ENCODE measurements at regions not wholly inside any gene's neighbourhood (a gene's known extent, or its start where the extent isn't known, plus 50 kb on each side); places are given as distances from the start of the nearest gene placed in this dataset.

DNA sequence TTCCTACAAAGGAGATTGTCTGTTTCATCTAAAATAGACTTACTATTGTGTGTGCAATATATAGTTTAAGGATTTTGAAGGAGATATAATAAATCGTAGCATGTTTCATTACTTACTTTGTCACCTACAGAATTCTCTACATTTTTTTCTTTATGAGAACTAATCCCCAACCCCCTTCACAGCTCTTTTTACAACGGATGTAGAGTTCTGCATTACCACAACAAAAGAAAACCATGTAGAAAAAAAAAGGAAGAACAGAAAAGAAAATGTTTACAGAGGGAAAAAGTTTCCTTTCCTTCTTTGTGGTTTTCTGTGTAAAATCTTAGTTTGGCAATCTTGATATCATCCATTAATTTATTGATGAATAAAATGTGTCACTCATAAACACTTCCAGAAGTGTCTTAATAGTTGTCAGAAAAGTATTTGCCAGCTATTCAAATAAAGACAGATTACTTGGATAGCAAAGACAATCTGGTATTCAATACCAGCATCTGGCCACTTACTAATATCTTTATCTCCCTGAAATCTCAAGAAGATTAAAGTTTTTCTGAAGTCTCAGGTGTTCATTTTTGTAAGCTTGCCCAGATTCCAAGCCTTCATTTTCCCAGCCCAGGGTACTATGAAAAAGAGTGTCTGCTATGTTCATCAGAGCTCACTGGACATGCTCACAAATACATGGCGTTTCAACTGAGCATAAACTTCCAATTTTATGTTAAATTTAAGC, 806.8 kb downstream of the PCDH19 start (continued):
- TF ChIP-seq SCRT1 (tag by site-specific recombination; IDR thresholded peaks at IDR 0.05; ENCODE audit: borderline replicate concordance) (no peak), ZNF560 (tag by site-specific recombination; IDR thresholded peaks at IDR 0.05; ENCODE audit: borderline replicate concordance) (no peak)
- TF ChIP-seq, protein P1, sequence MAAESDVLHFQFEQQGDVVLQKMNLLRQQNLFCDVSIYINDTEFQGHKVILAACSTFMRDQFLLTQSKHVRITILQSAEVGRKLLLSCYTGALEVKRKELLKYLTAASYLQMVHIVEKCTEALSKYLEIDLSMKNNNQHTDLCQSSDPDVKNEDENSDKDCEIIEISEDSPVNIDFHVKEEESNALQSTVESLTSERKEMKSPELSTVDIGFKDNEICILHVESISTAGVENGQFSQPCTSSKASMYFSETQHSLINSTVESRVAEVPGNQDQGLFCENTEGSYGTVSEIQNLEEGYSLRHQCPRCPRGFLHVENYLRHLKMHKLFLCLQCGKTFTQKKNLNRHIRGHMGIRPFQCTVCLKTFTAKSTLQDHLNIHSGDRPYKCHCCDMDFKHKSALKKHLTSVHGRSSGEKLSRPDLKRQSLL (tag by site-specific recombination; IDR thresholded peaks at IDR 0.05), result no peak

DNA sequence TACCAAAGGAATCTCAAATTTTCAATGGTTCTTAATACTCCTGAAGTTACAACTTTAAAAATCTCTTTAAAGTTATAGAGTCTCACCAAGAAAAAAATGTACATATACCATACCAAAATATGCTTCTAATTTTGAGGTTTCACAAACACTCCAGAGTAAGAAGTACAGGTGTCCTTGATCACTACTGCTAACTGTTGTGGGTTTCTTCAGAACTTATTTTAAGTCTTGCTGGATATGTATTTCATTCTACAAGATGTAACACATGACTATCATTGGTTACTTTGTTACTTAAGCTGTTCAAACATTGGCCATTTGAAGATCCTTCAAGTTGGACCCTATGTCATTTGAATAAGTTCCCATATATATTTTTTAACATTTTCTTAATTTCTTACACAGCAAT, 808.0 kb downstream of the PCDH19 start:
- no peaks in the 10 kb centered on the region for H3K36me3 ChIP-seq (ENCODE audit: control insufficient read depth in 2 of 2, insufficient read depth in 1 of 2, low read length in 2 of 2)
- CTCF ChIA-PET, result no interaction called here
- no peaks in the 10 kb centered on the region for H3K4me1 ChIP-seq (ENCODE audit: control insufficient read depth, insufficient read depth, low read length)
- H3K9me3 ChIP-seq (ENCODE audit: control insufficient read depth, insufficient read depth, low read depth, low read length), result no peaks in the 10 kb centered on the region; the same call in 1 of the 2 replicates
- TF ChIP-seq ZNF404 (tag by site-specific recombination; IDR thresholded peaks at IDR 0.05), result no peak
- no peak for TF ChIP-seq SP2 (tag by site-specific recombination; IDR thresholded peaks at IDR 0.05)
- no peak for TF ChIP-seq ZNF600 (tag by site-specific recombination; IDR thresholded peaks at IDR 0.05)
- TF ChIP-seq ZNF350 (tag by site-specific recombination; IDR thresholded peaks at IDR 0.05), result no peak
- TF ChIP-seq, protein P1 (tag by site-specific recombination; IDR thresholded peaks at IDR 0.05), result no peak
- TF ChIP-seq ZNF768 (tag by site-specific recombination; IDR thresholded peaks at IDR 0.05), result no peak
- POLR2A ChIA-PET, result no interaction called here
- no peak overlapping the region for H3K4me3 ChIP-seq (ENCODE audit: low read depth, low read length)
- no peak overlapping the region for H3K27ac ChIP-seq (ENCODE audit: extremely low read depth, low read depth, low read length)

DNA sequence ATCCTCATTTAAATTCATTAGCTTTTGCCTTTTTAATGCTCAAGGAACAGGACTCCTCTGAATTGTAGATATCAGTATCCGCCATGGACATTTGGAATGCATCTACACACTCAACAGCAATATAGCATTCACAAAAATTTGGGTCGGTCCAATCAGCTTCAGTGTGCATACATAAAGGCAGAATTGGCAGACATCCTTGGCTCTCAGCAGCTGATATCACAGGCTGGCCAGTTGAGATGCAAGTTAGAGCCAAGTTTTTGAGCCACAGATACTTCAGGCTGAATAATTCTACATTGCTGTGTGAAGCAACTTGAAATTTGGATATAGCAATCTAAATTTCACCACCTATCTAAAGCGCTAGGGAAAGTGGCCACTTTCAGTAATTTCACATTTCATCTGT, 821.1 kb downstream of the PCDH19 start:
- H3K9me3 ChIP-seq (ENCODE audit: control insufficient read depth, insufficient read depth, low read depth, low read length), result no peaks in the 10 kb centered on the region; the same call in 1 of the 2 replicates
- no peaks in the 10 kb centered on the region for H3K36me3 ChIP-seq (ENCODE audit: control insufficient read depth in 2 of 2, insufficient read depth in 1 of 2, low read length in 2 of 2)
- ChIA-PET POLR2A (no interaction called here), CTCF (no interaction called here)
- H3K4me3 ChIP-seq (ENCODE audit: low read depth, low read length), result no peak overlapping the region
- H3K27ac ChIP-seq (ENCODE audit: extremely low read depth, low read depth, low read length), result no peak overlapping the region
- no peaks in the 10 kb centered on the region for H3K4me1 ChIP-seq (ENCODE audit: control insufficient read depth, insufficient read depth, low read length)
- TF ChIP-seq, protein P2, sequence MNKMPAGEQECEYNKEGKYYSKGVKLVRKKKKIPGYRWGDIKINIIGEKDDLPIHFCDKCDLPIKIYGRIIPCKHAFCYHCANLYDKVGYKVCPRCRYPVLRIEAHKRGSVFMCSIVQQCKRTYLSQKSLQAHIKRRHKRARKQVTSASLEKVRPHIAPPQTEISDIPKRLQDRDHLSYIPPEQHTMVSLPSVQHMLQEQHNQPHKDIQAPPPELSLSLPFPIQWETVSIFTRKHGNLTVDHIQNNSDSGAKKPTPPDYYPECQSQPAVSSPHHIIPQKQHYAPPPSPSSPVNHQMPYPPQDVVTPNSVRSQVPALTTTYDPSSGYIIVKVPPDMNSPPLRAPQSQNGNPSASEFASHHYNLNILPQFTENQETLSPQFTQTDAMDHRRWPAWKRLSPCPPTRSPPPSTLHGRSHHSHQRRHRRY (tag by site-specific recombination; IDR thresholded peaks at IDR 0.05), result no peak
- TF ChIP-seq ZNF24 (tag by site-specific recombination; IDR thresholded peaks at IDR 0.05) (no peak), ZNF555 (tag by site-specific recombination; conservative IDR thresholded peaks at IDR 0.05) (no peak)

DNA sequence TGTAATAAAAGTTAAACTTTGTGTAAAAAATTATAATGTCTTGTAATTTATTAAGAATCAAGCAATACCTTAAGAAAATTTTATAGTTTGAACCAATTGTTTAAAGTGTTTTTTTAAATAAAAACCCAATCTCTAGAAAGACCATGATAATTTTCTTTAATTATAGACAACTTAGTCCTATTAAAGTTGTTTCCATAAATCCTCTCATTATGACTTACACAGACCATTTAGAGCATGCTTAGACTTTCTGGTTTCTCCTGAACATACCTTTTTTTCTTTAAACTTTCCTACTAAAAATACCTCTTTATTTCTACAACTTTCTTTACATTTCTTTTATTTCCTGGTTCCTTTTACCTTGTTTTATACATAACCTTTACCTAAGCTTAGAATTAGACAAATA, 837.4 kb downstream of the PCDH19 start:
- POLR2A ChIA-PET, result no interaction called here
- no peak overlapping the region for H3K27ac ChIP-seq (ENCODE audit: extremely low read depth, low read depth, low read length)

More for the DNA sequence above, 837.4 kb downstream of the PCDH19 start:
- no peak overlapping the region for H3K4me3 ChIP-seq (ENCODE audit: low read depth, low read length)
- no peaks in the 10 kb centered on the region for H3K36me3 ChIP-seq (ENCODE audit: control insufficient read depth in 2 of 2, insufficient read depth in 1 of 2, low read length in 2 of 2)
- no peak for TF ChIP-seq ZSCAN23 (tag by site-specific recombination; IDR thresholded peaks at IDR 0.05)
- TF ChIP-seq, protein P3, sequence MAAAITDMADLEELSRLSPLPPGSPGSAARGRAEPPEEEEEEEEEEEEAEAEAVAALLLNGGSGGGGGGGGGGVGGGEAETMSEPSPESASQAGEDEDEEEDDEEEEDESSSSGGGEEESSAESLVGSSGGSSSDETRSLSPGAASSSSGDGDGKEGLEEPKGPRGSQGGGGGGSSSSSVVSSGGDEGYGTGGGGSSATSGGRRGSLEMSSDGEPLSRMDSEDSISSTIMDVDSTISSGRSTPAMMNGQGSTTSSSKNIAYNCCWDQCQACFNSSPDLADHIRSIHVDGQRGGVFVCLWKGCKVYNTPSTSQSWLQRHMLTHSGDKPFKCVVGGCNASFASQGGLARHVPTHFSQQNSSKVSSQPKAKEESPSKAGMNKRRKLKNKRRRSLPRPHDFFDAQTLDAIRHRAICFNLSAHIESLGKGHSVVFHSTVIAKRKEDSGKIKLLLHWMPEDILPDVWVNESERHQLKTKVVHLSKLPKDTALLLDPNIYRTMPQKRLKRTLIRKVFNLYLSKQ (tag by site-specific recombination; IDR thresholded peaks at IDR 0.05; ENCODE audit: borderline replicate concordance), result no peak
- TF ChIP-seq ZBTB17 (tag by site-specific recombination; IDR thresholded peaks at IDR 0.05), result no peak
- TF ChIP-seq ZNF184 (tag by site-specific recombination; IDR thresholded peaks at IDR 0.05), result no peak
- TF ChIP-seq ZNF266 (tag by site-specific recombination; IDR thresholded peaks at IDR 0.05; ENCODE audit: low read depth), result no peak
- TF ChIP-seq ZNF555 (tag by site-specific recombination; conservative IDR thresholded peaks at IDR 0.05), result no peak
- TF ChIP-seq SETDB1 (IDR thresholded peaks at IDR 0.05; ENCODE audit: insufficient read length, low read length), result peak; percentile 94
- TF ChIP-seq, protein P4, sequence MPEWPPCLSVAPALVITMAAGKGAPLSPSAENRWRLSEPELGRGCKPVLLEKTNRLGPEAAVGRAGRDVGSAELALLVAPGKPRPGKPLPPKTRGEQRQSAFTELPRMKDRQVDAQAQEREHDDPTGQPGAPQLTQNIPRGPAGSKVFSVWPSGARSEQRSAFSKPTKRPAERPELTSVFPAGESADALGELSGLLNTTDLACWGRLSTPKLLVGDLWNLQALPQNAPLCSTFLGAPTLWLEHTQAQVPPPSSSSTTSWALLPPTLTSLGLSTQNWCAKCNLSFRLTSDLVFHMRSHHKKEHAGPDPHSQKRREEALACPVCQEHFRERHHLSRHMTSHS (tag by site-specific recombination; IDR thresholded peaks at IDR 0.05), result no peak
- TF ChIP-seq TRIM28 (IDR thresholded peaks at IDR 0.05; ENCODE audit: borderline replicate concordance, low read length), result peak; percentile 72
- no peaks in the 10 kb centered on the region for H3K4me1 ChIP-seq (ENCODE audit: control insufficient read depth, insufficient read depth, low read length)
- CTCF ChIA-PET, result interaction anchor here (0.6 kb wide), 1 partner anchor 44 kb away, joined by 3 read pairs; no protein-coding TSS in a partner anchor
- H3K9me3 ChIP-seq (ENCODE audit: control insufficient read depth, insufficient read depth, low read depth, low read length), result peaks cover 3% of the 10 kb centered on the region; the same call in 1 of the 2 replicates

Measured in HEK293 (cell line).